ES-I3 (cell line): ENCODE measurements at regions not wholly inside any gene's neighbourhood (a gene's known extent, or its start where the extent isn't known, plus 50 kb on each side); places are given as distances from the start of the nearest gene placed in this dataset.

Source experiments
- H3K36me3 ChIP-seq: 2 replicates; pipeline ENCODE4 v1.6.1; 2013; ENCODE audit warnings: mild to moderate bottlenecking, low read length, control low read depth, moderate library complexity; ENCODE audit not compliant: insufficient read depth
- H3K4me1 ChIP-seq: 2 replicates; pipeline ENCODE4 v1.6.1; 2013; ENCODE audit warnings: mild to moderate bottlenecking, control low read depth, low read length; ENCODE audit not compliant: insufficient read depth
- H3K9ac ChIP-seq: 2 replicates; pipeline ENCODE4 v1.6.1; 2013; ENCODE audit warnings: low read depth, mild to moderate bottlenecking, low read length, moderate library complexity
- H3K9me3 ChIP-seq: 2 replicates; pipeline ENCODE4 v1.6.1; 2013; ENCODE audit warnings: mild to moderate bottlenecking, low read length, moderate library complexity; ENCODE audit not compliant: control insufficient read depth, insufficient read depth

DNA sequence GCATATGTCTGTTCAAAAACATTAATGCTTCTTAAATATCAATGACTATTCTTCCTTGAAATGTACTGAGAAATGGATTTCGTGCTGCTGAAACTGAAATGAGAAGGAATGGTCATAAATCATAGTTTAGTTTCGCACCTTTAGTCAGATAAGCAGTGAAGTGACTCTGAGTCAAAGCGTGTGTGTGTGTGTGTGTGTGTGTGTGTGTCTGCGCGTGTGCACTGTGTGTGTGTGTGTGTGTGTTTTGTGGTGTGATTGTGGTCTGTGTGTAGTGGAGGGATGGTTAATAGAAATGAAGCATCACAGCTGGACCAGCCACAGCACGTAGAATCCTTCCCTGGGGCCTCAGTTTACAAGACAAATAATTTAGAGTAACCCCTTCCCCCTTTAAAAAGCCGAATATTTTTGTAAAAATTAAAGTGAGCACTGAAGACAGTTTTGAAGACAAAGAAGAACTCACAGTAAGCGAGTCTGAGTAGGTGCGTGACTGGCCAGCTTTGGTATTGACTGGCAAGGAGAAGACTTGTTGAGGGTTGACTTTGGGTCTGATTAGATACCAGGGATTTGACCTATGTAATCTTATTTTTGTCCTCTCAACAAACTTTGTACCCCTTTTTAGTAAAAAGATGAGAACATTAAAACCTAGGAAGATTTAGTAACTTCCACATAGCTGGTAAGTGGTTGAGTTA, 202.0 kb upstream of the IL12A start:
- Histone ChIP-seq H3K9me3 (no peaks in the 10 kb centered on the region), H3K9ac (no peak overlapping the region), H3K4me1 (peaks cover 20% of the 10 kb centered on the region; the same call in 1 of the 2 replicates), H3K36me3 (no peaks in the 10 kb centered on the region)

DNA sequence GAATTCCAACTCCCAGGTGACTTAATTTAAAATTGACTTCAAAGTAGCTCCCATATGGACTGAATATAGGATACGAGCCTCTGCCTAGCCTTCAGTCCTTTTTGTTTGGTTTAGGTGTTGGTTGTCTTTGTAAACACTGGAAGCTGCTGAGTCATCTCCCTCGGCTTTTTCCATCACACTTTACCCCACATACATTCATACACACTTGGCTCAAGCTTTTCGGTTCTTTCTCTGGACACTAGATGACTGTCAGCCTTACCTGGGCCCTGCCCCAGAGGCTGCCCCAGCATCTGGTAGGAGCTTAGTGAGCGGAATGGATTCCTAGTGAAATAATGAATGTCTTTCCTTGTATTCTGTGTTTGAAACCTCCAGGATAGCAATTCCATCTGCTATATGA, 201.5 kb upstream of the IL12A start:
- no peaks in the 10 kb centered on the region for H3K36me3 ChIP-seq
- H3K9me3 ChIP-seq: no peaks in the 10 kb centered on the region
- H3K9ac ChIP-seq: no peak overlapping the region
- H3K4me1 ChIP-seq: peaks cover 20% of the 10 kb centered on the region; the same call in 1 of the 2 replicates

- Histone ChIP-seq H3K36me3 (no peaks in the 10 kb centered on the region), H3K4me1 (peaks cover 20% of the 10 kb centered on the region; the same call in 1 of the 2 replicates), H3K9ac (no peak overlapping the region), H3K9me3 (no peaks in the 10 kb centered on the region)
Observed at GRCh38 chr3:159787794-159788205, 200.8 kb upstream of the IL12A start.

GRCh38 chr3:159788291-159788690, 200.3 kb upstream of the IL12A start:
- Histone ChIP-seq H3K9me3 (no peaks in the 10 kb centered on the region), H3K9ac (no peak overlapping the region), H3K4me1 (peaks cover 20% of the 10 kb centered on the region; the same call in 1 of the 2 replicates), H3K36me3 (no peaks in the 10 kb centered on the region)

DNA sequence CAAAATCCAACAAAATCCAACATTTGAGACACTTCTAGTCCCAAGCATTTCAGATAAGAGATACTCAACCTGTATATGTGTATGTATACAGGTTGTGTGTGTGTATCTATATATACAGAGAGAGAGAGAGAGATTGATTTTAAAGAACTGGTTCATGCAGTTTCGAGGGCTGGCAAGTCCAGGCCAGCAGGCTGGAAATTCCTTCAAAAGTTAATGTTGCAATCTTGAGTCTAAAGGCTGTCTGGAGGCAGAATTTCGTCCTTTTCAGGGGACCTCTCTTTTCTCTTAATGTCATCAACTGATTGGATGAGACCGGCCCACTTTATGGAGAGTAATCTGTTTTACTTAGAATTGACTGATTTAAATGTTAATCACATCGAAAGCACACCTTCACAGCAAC, 199.6 kb upstream of the IL12A start:
- no peak overlapping the region for H3K9ac ChIP-seq
- peaks cover 20% of the 10 kb centered on the region; the same call in 1 of the 2 replicates for H3K4me1 ChIP-seq
- no peaks in the 10 kb centered on the region for H3K36me3 ChIP-seq
- H3K9me3 ChIP-seq: no peaks in the 10 kb centered on the region

GRCh38 chr3:159789742-159790635, 198.6 kb upstream of the IL12A start:
- peaks cover 15% of the 10 kb centered on the region; the same call in 1 of the 2 replicates for H3K4me1 ChIP-seq
- no peak overlapping the region for H3K9ac ChIP-seq
- H3K36me3 ChIP-seq: no peaks in the 10 kb centered on the region
- no peaks in the 10 kb centered on the region for H3K9me3 ChIP-seq

- Histone ChIP-seq H3K9me3 (no peaks in the 10 kb centered on the region), H3K36me3 (no peaks in the 10 kb centered on the region), H3K9ac (no peak overlapping the region), H3K4me1 (peaks cover 15% of the 10 kb centered on the region; the same call in 1 of the 2 replicates)
Observed at GRCh38 chr3:159791336-159791735, 197.3 kb upstream of the IL12A start.

- Histone ChIP-seq H3K9me3 (no peaks in the 10 kb centered on the region), H3K36me3 (no peaks in the 10 kb centered on the region), H3K9ac (no peak overlapping the region), H3K4me1 (peaks cover 9% of the 10 kb centered on the region; the same call in 1 of the 2 replicates)
Observed at GRCh38 chr3:159792070-159792469, 196.6 kb upstream of the IL12A start.

GRCh38 chr3:159795042-159795441, 193.6 kb upstream of the IL12A start:
- 0 out of 2 replicates have a peak, but pooled peaks cover 4% of the 10 kb centered on the region for H3K4me1 ChIP-seq
- H3K36me3 ChIP-seq: no peaks in the 10 kb centered on the region
- no peak overlapping the region for H3K9ac ChIP-seq
- H3K9me3 ChIP-seq: no peaks in the 10 kb centered on the region

DNA sequence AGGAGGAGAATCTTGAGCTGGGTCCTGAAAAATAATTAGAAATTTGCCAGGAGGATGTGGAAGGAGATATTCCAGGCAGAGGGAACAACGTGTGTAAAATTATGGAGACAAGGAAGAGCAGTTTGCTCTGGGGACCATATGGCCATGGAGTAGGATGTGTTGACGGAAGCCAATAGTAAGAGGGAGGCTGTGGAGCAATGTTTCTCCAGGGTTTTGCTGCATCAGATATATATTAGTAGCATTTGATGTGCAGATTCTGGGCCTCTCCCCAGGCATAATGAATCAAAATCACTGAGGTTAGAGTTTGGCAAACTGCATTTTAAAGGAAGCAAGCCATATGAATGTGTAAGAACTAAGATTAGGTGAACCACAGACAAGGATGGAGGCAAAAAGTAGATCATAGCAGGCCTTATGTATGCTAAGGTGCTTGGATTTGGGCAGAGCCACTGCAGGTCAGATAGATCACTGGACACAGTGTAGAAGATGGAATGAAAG, 192.9 kb upstream of the IL12A start:
- Histone ChIP-seq H3K9ac (no peak overlapping the region), H3K36me3 (no peaks in the 10 kb centered on the region), H3K4me1 (0 out of 2 replicates have a peak, but pooled peaks cover 4% of the 10 kb centered on the region), H3K9me3 (no peaks in the 10 kb centered on the region)

GRCh38 chr3:159796226-159796625, 192.4 kb upstream of the IL12A start:
- H3K9ac ChIP-seq: no peak overlapping the region
- H3K9me3 ChIP-seq: no peaks in the 10 kb centered on the region
- no peaks in the 10 kb centered on the region for H3K36me3 ChIP-seq
- 0 out of 2 replicates have a peak, but pooled peaks cover 4% of the 10 kb centered on the region for H3K4me1 ChIP-seq

DNA sequence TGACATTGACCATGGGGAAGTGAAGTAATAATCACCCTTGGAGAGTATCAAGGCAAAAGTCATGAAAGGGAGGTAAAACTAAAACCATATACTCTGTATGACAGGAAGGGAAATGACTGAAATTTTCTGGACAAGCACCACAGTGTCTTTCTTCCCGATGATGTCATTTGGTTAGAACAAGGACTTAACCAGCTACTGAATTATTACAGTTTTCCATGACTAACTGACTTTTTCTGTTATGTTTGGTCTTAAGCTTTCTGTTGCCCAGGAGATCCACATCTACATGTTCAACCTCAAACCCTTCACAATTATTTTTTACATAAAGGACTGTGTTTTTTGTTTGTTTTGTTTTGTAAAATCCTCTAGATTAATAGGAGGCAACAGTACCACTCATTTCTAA, 191.9 kb upstream of the IL12A start:
- 0 out of 2 replicates have a peak, but pooled peaks cover 4% of the 10 kb centered on the region for H3K4me1 ChIP-seq

GRCh38 chr3:159797771-159798170, 190.9 kb upstream of the IL12A start:
- H3K9ac ChIP-seq: no peak overlapping the region
- H3K4me1 ChIP-seq: 0 out of 2 replicates have a peak, but pooled peaks cover 4% of the 10 kb centered on the region
- H3K9me3 ChIP-seq: no peaks in the 10 kb centered on the region

More for the DNA sequence above, 191.9 kb upstream of the IL12A start:
- Histone ChIP-seq H3K36me3 (no peaks in the 10 kb centered on the region), H3K9me3 (no peaks in the 10 kb centered on the region), H3K9ac (no peak overlapping the region)

GRCh38 chr3:159798951-159799350, 189.7 kb upstream of the IL12A start:
- Histone ChIP-seq H3K36me3 (no peaks in the 10 kb centered on the region), H3K9ac (no peak overlapping the region), H3K9me3 (no peaks in the 10 kb centered on the region), H3K4me1 (0 out of 2 replicates have a peak, but pooled peaks cover 4% of the 10 kb centered on the region)

More at GRCh38 chr3:159797771-159798170, 190.9 kb upstream of the IL12A start:
- no peaks in the 10 kb centered on the region for H3K36me3 ChIP-seq
